ENCODE measurements at regions not wholly inside any gene's neighbourhood (a gene's known extent, or its start where the extent isn't known, plus 50 kb on each side); places are given as distances from the start of the nearest gene placed in this dataset.
A peak's percentile ranks its signal among the peaks of the same experiment; 100 is the strongest.

GRCh38 chr5:96595300-96596090 is 66.7 kb upstream of the CAST start:
- FAIRE-seq = no peak

GRCh38 chr5:96597438-96598020 is 64.6 kb upstream of the CAST start:
- FAIRE-seq = no peak

GRCh38 chr5:96601200-96601599 is 61.0 kb upstream of the CAST start:
- no peak for FAIRE-seq

GRCh38 chr5:96601715-96602244 is 60.4 kb upstream of the CAST start:
- peak; percentile 47 for FAIRE-seq

- FAIRE-seq = no peak
Observed at GRCh38 chr5:96602776-96603175, 59.4 kb upstream of the CAST start.

GRCh38 chr5:96605144-96605837 is 56.9 kb upstream of the CAST start:
- FAIRE-seq = no peak

GRCh38 chr5:96609369-96609768 is 52.8 kb upstream of the CAST start:
- FAIRE-seq = no peak

- no peak for FAIRE-seq
Observed at GRCh38 chr5:96610747-96611146, 51.4 kb upstream of the CAST start.

- no peak for FAIRE-seq
Observed at GRCh38 chr5:96611946-96612345, 50.2 kb upstream of the CAST start.

Data from A204.1 (cell line).